HepG2 (cell line): ENCODE measurements at regions not wholly inside any gene's neighbourhood (a gene's known extent, or its start where the extent isn't known, plus 50 kb on each side); places are given as distances from the start of the nearest gene placed in this dataset.
A peak's percentile ranks its signal among the peaks of the same experiment; 100 is the strongest.

Source experiments
- ARNT ChIP-seq: fragments of 450-650 bp; IDR thresholded peaks from 2 replicates; pipeline ENCODE4 v1.6.1; 2017
- BHLHE40 ChIP-seq: IDR thresholded peaks from 2 replicates; pipeline ENCODE4 v1.6.1; 2011; ENCODE audit warnings: low read length, improper control_type of control experiment
- CENPX ChIP-seq: sonication (generic); formaldehyde crosslinking; IDR thresholded peaks from 2 replicates; pipeline ENCODE4 v1.9.0; 2021; ENCODE audit warnings: mild to moderate bottlenecking, missing genetic modification reagents, moderate library complexity
- CTCF ChIP-seq: sonication (generic); formaldehyde crosslinking; IDR thresholded peaks from 2 replicates; pipeline ENCODE4 v1.5.0; 2020; ENCODE audit warnings: mild to moderate bottlenecking, missing genetic modification reagents, moderate library complexity
- HNRNPLL ChIP-seq: fragments of 200-400 bp; formaldehyde crosslinking; IDR thresholded peaks from 2 replicates; pipeline ENCODE4 v1.6.1; 2017; ENCODE audit warnings: mild to moderate bottlenecking, low read depth, low read length; ENCODE audit not compliant: poor library complexity, severe bottlenecking
- JARID2 ChIP-seq: sonication (generic); formaldehyde crosslinking; IDR thresholded peaks from 2 replicates; pipeline ENCODE4 v1.8.1; 2023; ENCODE audit warnings: missing genetic modification reagents, inconsistent platforms; ENCODE audit not compliant: insufficient replicate concordance
- KMT2A ChIP-seq: sonication (generic); formaldehyde crosslinking; IDR thresholded peaks from 2 replicates; pipeline ENCODE4 v1.4.0; 2020; ENCODE audit warnings: missing genetic modification reagents
- NR2C2 ChIP-seq: sonication (generic); formaldehyde crosslinking; IDR thresholded peaks from 2 replicates; pipeline ENCODE4 v1.4.0; 2020; ENCODE audit warnings: missing genetic modification reagents, mild to moderate bottlenecking, moderate library complexity, borderline replicate concordance
- PITX1 ChIP-seq: sonication (generic); formaldehyde crosslinking; IDR thresholded peaks from 2 replicates; pipeline ENCODE4 v1.5.1; 2020; ENCODE audit warnings: mild to moderate bottlenecking, missing genetic modification reagents
- RARA ChIP-seq: IDR thresholded peaks from 2 replicates; pipeline ENCODE4 v1.6.1; 2016; ENCODE audit warnings: missing genetic modification reagents, missing compliant biosample characterization
- SIX1 ChIP-seq: sonication (generic); formaldehyde crosslinking; IDR thresholded peaks from 2 replicates; pipeline ENCODE4 v1.4.0; 2020; ENCODE audit warnings: missing genetic modification reagents, borderline replicate concordance
- SKI ChIP-seq: fragments of 450-650 bp; IDR thresholded peaks from one replicate; pipeline ENCODE4 v1.6.1; 2018; ENCODE audit warnings: mild to moderate bottlenecking; ENCODE audit not compliant: partially characterized antibody
- SRF ChIP-seq: IDR thresholded peaks from 2 replicates; pipeline ENCODE4 v1.6.1; 2011; ENCODE audit warnings: mild to moderate bottlenecking, low read depth, low read length, moderate library complexity
- SRSF4 ChIP-seq: fragments of 200-400 bp; formaldehyde crosslinking; IDR thresholded peaks from one replicate; pipeline ENCODE4 v1.6.1; 2018; ENCODE audit warnings: mild to moderate bottlenecking, low read depth, low read length, moderate library complexity; ENCODE audit not compliant: poor library complexity, severe bottlenecking
- U2AF2 ChIP-seq: fragments of 200-400 bp; formaldehyde crosslinking; IDR thresholded peaks from 2 replicates; pipeline ENCODE4 v1.6.1; 2017; ENCODE audit warnings: low read depth, mild to moderate bottlenecking, low read length
- XRCC5 ChIP-seq: fragments of 200-400 bp; formaldehyde crosslinking; optimal IDR thresholded peaks from 2 replicates; pipeline ENCODE3; 2017; ENCODE audit warnings: mild to moderate bottlenecking, low read length
- ZKSCAN8 ChIP-seq: IDR thresholded peaks from 2 replicates; pipeline ENCODE4 v1.6.1; 2016; ENCODE audit warnings: borderline replicate concordance, missing genetic modification reagents, missing compliant biosample characterization
- ZNF446 ChIP-seq: sonication (generic); formaldehyde crosslinking; IDR thresholded peaks from 2 replicates; pipeline ENCODE4 v1.5.0; 2020; ENCODE audit warnings: mild to moderate bottlenecking, missing genetic modification reagents
- ZNF629 ChIP-seq: sonication (generic); formaldehyde crosslinking; conservative IDR thresholded peaks from 2 replicates; pipeline ENCODE4 v1.5.0; 2020; ENCODE audit warnings: missing genetic modification reagents
- ZNF777 ChIP-seq: sonication (generic); formaldehyde crosslinking; IDR thresholded peaks from 2 replicates; pipeline ENCODE4 v1.4.0; 2020; ENCODE audit warnings: missing genetic modification reagents
- ZNF784 ChIP-seq: sonication (generic); formaldehyde crosslinking; IDR thresholded peaks from 2 replicates; pipeline ENCODE4 v1.5.1; 2020; ENCODE audit warnings: missing genetic modification reagents, mild to moderate bottlenecking, borderline replicate concordance
- ZSCAN5A ChIP-seq: sonication (generic); formaldehyde crosslinking; IDR thresholded peaks from 2 replicates; pipeline ENCODE4 v1.8.0; 2022; ENCODE audit warnings: mild to moderate bottlenecking, missing genetic modification reagents, borderline replicate concordance
- ZSCAN9 ChIP-seq: IDR thresholded peaks from 2 replicates; pipeline ENCODE4 v1.6.1; 2016; ENCODE audit warnings: borderline replicate concordance
- TF ChIP-seq, protein P1 (sequence below): sonication (generic); formaldehyde crosslinking; IDR thresholded peaks from 2 replicates; pipeline ENCODE4 v1.5.0; 2020; ENCODE audit warnings: mild to moderate bottlenecking, missing genetic modification reagents
- TF ChIP-seq, protein P2 (sequence below): sonication (generic); formaldehyde crosslinking; IDR thresholded peaks from 2 replicates; pipeline ENCODE4 v1.8.0; 2022; ENCODE audit warnings: mild to moderate bottlenecking, missing genetic modification reagents, moderate library complexity

GRCh38 chr7:101743241-101743994 is 74.0 kb upstream of the CUX1 start (continued):
- TF ChIP-seq ZNF777 (CRISPR knock-in tag): peak; percentile 48; the same call in 1 of the 2 replicates
- no peak for TF ChIP-seq ZNF446 (CRISPR knock-in tag)
- no peak for TF ChIP-seq BHLHE40
- TF ChIP-seq, protein P1, sequence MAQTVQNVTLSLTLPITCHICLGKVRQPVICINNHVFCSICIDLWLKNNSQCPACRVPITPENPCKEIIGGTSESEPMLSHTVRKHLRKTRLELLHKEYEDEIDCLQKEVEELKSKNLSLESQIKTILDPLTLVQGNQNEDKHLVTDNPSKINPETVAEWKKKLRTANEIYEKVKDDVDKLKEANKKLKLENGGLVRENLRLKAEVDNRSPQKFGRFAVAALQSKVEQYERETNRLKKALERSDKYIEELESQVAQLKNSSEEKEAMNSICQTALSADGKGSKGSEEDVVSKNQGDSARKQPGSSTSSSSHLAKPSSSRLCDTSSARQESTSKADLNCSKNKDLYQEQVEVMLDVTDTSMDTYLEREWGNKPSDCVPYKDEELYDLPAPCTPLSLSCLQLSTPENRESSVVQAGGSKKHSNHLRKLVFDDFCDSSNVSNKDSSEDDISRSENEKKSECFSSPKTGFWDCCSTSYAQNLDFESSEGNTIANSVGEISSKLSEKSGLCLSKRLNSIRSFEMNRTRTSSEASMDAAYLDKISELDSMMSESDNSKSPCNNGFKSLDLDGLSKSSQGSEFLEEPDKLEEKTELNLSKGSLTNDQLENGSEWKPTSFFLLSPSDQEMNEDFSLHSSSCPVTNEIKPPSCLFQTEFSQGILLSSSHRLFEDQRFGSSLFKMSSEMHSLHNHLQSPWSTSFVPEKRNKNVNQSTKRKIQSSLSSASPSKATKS (CRISPR knock-in tag): no peak
- peak; percentile 24 for TF ChIP-seq HNRNPLL
- TF ChIP-seq RARA (CRISPR knock-in tag): no peak
- TF ChIP-seq ZSCAN5A (CRISPR knock-in tag): no peak
- no peak for TF ChIP-seq KMT2A (CRISPR knock-in tag)
- TF ChIP-seq SRSF4: no peak
- no peak for TF ChIP-seq SKI
- no peak for TF ChIP-seq U2AF2
- TF ChIP-seq CENPX (CRISPR knock-in tag): no peak
- TF ChIP-seq, protein P2, sequence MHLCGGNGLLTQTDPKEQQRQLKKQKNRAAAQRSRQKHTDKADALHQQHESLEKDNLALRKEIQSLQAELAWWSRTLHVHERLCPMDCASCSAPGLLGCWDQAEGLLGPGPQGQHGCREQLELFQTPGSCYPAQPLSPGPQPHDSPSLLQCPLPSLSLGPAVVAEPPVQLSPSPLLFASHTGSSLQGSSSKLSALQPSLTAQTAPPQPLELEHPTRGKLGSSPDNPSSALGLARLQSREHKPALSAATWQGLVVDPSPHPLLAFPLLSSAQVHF (CRISPR knock-in tag): no peak
- no peak for TF ChIP-seq PITX1 (CRISPR knock-in tag)
- TF ChIP-seq ZNF784 (CRISPR knock-in tag): no peak
- TF ChIP-seq SIX1 (CRISPR knock-in tag): no peak
- no peak for TF ChIP-seq SRF
- TF ChIP-seq ZKSCAN8 (CRISPR knock-in tag): peak; percentile 71; the same call in 1 of the 2 replicates
- TF ChIP-seq ARNT: no peak
- peak; percentile 37 for TF ChIP-seq XRCC5
- TF ChIP-seq JARID2 (CRISPR knock-in tag): no peak
- peak; percentile 61 for TF ChIP-seq CTCF
- no peak for TF ChIP-seq ZNF629
- no peak for TF ChIP-seq ZSCAN9 (CRISPR knock-in tag)
- no peak for TF ChIP-seq NR2C2 (CRISPR knock-in tag)
